ENCODE measurements at regions not wholly inside any gene's neighbourhood (a gene's known extent, or its start where the extent isn't known, plus 50 kb on each side); places are given as distances from the start of the nearest gene placed in this dataset.
"Not testable (repeated sequence)": the region's sequence is repeated elsewhere in the genome, so short reads cannot be mapped to it uniquely, and the experiment has no call there.

DNA sequence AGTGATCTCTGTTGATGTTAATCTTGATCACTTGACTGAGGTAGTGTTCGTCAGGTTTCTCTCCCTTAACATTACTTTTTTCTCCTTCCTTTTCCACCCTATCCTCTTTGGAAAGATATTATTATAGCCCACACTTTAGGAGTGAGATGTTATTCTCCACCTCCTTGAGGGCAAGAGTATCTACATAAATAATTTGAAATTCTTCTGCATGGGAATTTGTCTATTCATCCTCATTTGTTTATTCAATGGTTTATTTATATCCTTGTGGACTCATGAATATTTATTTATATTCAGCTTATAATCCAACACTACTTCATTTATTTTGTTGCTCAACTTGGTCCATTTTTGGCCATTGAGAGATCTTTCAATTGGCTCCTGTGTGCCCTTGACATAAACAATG, 750.4 kb downstream of the EPHA4 start:
- 95% methylated on average over 1 of the region's 1 CpG for WGBS
- H3K27me3 ChIP-seq (replicated peaks; ENCODE audit: insufficient read depth) = no peaks in the 10 kb centered on the region

DNA sequence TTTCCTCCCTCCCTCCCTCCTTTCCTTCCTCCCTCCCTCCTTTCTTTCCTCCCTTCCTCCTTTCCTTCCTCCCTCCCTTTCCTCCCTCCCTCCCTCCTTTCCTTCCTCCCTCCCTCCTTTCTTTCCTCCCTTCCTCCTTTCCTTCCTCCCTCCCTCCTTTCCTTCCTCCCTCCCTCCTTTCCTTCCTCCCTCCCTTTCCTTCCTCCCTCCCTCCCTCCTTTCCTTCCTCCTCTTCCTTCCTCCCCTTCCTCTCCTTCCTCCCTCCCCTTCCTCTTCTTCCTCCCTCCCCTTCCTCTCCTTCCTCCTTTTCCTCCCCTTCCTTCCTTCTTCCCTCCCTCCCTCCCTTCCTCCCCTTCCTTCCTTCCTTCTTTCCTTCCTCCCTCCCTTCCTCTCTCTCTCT, 748.5 kb downstream of the EPHA4 start:
- H3K9me3 ChIP-seq; H3K36me3 ChIP-seq; H3K27ac ChIP-seq; H3K27me3 ChIP-seq (replicated peaks; ENCODE audit: insufficient read depth); DNase-seq (ENCODE audit: low spot score); H3K4me1 ChIP-seq (replicated peaks); H3K4me3 ChIP-seq; intact Hi-C loops (cut with DNase I): not testable (repeated sequence)

More for the DNA sequence above, 750.4 kb downstream of the EPHA4 start:
- TF ChIP-seq, protein P1, sequence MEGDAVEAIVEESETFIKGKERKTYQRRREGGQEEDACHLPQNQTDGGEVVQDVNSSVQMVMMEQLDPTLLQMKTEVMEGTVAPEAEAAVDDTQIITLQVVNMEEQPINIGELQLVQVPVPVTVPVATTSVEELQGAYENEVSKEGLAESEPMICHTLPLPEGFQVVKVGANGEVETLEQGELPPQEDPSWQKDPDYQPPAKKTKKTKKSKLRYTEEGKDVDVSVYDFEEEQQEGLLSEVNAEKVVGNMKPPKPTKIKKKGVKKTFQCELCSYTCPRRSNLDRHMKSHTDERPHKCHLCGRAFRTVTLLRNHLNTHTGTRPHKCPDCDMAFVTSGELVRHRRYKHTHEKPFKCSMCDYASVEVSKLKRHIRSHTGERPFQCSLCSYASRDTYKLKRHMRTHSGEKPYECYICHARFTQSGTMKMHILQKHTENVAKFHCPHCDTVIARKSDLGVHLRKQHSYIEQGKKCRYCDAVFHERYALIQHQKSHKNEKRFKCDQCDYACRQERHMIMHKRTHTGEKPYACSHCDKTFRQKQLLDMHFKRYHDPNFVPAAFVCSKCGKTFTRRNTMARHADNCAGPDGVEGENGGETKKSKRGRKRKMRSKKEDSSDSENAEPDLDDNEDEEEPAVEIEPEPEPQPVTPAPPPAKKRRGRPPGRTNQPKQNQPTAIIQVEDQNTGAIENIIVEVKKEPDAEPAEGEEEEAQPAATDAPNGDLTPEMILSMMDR (IDR thresholded peaks at IDR 0.05) = no peak
- TF ChIP-seq POLR2A (IDR thresholded peaks at IDR 0.05) = no peak
- no peak for TF ChIP-seq POLR2AphosphoS5 (IDR thresholded peaks at IDR 0.05)
- H3K4me3 ChIP-seq = no peak overlapping the region
- DNase-seq (ENCODE audit: low spot score) = no peak
- no peaks in the 10 kb centered on the region for H3K4me1 ChIP-seq (replicated peaks)
- H3K36me3 ChIP-seq = no peaks in the 10 kb centered on the region
- intact Hi-C loops (cut with DNase I) = no loop called here
- no peaks in the 10 kb centered on the region for H3K9me3 ChIP-seq
- no peak overlapping the region for H3K27ac ChIP-seq

DNA sequence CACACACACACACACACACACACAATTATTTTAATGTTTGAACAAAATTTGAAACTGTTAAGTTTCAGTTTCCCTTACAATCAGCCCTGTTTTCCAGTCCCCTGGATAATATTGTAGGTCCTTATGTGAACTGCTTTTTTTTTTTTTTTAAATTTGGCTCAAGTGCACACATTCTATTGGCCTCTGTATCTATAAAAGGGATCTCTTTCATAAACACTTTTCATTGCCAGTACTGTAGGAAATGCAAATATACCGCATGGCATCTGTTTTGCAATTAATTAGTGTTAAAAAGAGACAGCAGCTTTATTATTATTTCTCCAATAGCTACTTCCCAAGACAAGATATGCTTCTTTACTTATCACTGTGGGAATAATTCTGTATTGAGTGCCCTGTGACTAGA, 738.7 kb downstream of the EPHA4 start:
- Histone ChIP-seq H3K4me3 (no peak overlapping the region), H3K27me3 (replicated peaks; ENCODE audit: insufficient read depth) (no peaks in the 10 kb centered on the region), H3K4me1 (replicated peaks) (no peaks in the 10 kb centered on the region), H3K36me3 (no peaks in the 10 kb centered on the region), H3K9me3 (no peaks in the 10 kb centered on the region), H3K27ac (no peak overlapping the region)
- intact Hi-C loops (cut with DNase I) = no loop called here
- TF ChIP-seq POLR2A (IDR thresholded peaks at IDR 0.05) (no peak), POLR2AphosphoS5 (IDR thresholded peaks at IDR 0.05) (no peak)
- TF ChIP-seq, protein P1 (IDR thresholded peaks at IDR 0.05) = no peak
- WGBS = 11% methylated on average over 1 of the region's 1 CpG
- DNase-seq (ENCODE audit: low spot score) = no peak

DNA sequence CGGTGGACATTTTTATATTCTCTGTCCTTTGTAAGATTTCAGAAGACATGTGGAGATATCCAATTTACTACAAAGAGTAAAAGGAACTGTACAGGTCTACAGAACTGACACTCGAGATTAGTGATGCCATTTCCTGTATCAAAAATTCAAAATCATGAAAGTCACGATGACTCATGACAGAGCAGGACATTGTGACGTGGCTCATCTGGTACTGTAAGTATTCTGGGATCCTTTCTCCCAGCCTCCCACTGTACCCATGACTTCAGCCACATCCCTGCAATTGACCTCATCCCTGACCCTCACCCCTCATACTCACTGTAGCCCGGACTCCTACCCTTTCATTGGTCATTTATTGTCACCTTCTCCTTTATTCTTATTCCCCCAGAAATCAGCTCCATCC, 736.5 kb downstream of the EPHA4 start:
- DNase-seq (ENCODE audit: low spot score) = no peak
- H3K27ac ChIP-seq = no peak overlapping the region
- WGBS = 88% methylated on average over 5 of the region's 5 CpGs
- no peaks in the 10 kb centered on the region for H3K9me3 ChIP-seq
- H3K4me1 ChIP-seq (replicated peaks) = no peaks in the 10 kb centered on the region
- intact Hi-C loops (cut with DNase I) = no loop called here
- H3K36me3 ChIP-seq = no peaks in the 10 kb centered on the region
- H3K27me3 ChIP-seq (replicated peaks; ENCODE audit: insufficient read depth) = no peaks in the 10 kb centered on the region
- H3K4me3 ChIP-seq = no peak overlapping the region
- TF ChIP-seq, protein P1 (IDR thresholded peaks at IDR 0.05) = no peak
- TF ChIP-seq POLR2A (IDR thresholded peaks at IDR 0.05) = no peak
- TF ChIP-seq POLR2AphosphoS5 (IDR thresholded peaks at IDR 0.05) = no peak

DNA sequence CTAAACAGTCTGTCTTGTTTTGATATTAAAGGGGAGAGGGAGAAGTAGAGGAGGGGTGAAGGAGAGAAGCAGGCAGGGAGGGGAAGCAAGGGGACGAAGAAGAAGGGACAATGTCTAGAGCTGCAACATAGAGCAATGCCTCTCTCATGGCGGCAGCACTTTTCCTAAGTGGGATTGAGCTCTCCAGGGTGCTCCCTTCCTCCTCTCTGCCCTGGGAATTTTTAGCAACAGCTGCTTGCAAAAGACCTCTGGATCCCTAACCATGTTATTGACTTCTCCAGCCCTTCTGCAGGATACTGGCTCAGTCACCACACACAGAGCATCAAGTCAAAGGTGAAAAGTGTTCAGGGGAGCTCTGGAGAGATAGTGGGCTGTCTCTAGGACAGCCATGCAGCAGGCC, 734.9 kb downstream of the EPHA4 start:
- TF ChIP-seq, protein P1 (IDR thresholded peaks at IDR 0.05) = no peak
- no peak for TF ChIP-seq POLR2AphosphoS5 (IDR thresholded peaks at IDR 0.05)
- TF ChIP-seq POLR2A (IDR thresholded peaks at IDR 0.05) = no peak
- H3K4me3 ChIP-seq = no peak overlapping the region
- H3K36me3 ChIP-seq = no peaks in the 10 kb centered on the region
- DNase-seq (ENCODE audit: low spot score) = no peak
- H3K27ac ChIP-seq = no peak overlapping the region
- H3K27me3 ChIP-seq (replicated peaks; ENCODE audit: insufficient read depth) = no peaks in the 10 kb centered on the region
- no peaks in the 10 kb centered on the region for H3K4me1 ChIP-seq (replicated peaks)
- no peaks in the 10 kb centered on the region for H3K9me3 ChIP-seq
- intact Hi-C loops (cut with DNase I) = no loop called here
- 65% methylated on average over 2 of the region's 2 CpGs for WGBS
